C4-2B (cell line): ENCODE measurements at regions not wholly inside any gene's neighbourhood (a gene's known extent, or its start where the extent isn't known, plus 50 kb on each side); places are given as distances from the start of the nearest gene placed in this dataset.

Experiments
- CTCF ChIP-seq: fragments of 450-650 bp; conservative IDR thresholded peaks from 2 replicates; pipeline ENCODE4 v1.5.1; 2017; ENCODE audit warnings: mild to moderate bottlenecking
- ZFX ChIP-seq: fragments of 450-650 bp; IDR thresholded peaks from 2 replicates; pipeline ENCODE4 v1.6.1; 2017

- TF ChIP-seq CTCF (no peak), ZFX (no peak)
Observed at GRCh38 chr16:54616610-54617009, 314.1 kb upstream of the IRX5 start.
